NT2/D1 (cell line): ENCODE measurements at regions not wholly inside any gene's neighbourhood (a gene's known extent, or its start where the extent isn't known, plus 50 kb on each side); places are given as distances from the start of the nearest gene placed in this dataset.

ENCODE experiments used
- YY1 ChIP-seq: IDR thresholded peaks from 2 replicates; pipeline ENCODE4 v1.6.1; 2011; ENCODE audit not compliant: insufficient read length, insufficient read depth
- ZNF274 ChIP-seq: IDR thresholded peaks from 2 replicates; pipeline ENCODE4 v1.6.1; 2011; ENCODE audit warnings: mild to moderate bottlenecking, low read depth, low read length

DNA sequence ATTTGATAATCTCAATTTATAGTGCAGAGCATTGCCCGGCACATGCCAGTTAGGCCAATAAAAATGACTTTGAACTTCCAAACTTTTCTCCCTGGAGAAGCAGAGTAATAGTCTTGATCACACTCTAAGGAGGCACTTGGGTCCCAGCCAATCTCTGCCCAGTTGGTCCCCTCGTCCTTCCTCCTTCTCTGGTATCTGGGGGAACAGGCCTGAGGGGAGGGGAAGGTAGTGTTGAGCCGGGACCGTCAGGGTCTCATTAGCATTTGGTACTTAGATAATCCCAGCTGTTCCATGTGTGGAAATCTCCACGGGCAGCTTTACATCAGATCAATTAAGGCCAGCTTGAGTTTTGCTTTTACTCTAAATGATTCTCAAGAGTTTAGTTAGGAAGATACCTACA is 70.1 kb downstream of the ZNF641 start:
- TF ChIP-seq YY1 (no peak), ZNF274 (no peak)
